SK-N-SH (cell line): ENCODE measurements at regions not wholly inside any gene's neighbourhood (a gene's known extent, or its start where the extent isn't known, plus 50 kb on each side); places are given as distances from the start of the nearest gene placed in this dataset.

Source experiments
- CTCF ChIA-PET: fragments of 300-600, 350-600 bp; formaldehyde crosslinking; extraction: SDS; loops from one replicate; lab custom pipeline; 2021; lab: Yijun Ruan, JAX
- POLR2A ChIA-PET: fragments of 350-600 bp; sonication (Branson Sonifier 250); formaldehyde crosslinking; extraction: SDS; loops from one replicate; lab custom pipeline; 2020; ENCODE audit warnings: antibody characterized with exemption, inconsistent platforms; lab: Yijun Ruan, JAX
- DNase-seq: peaks from one replicate; pipeline ENCODE4 v3.0.0; 2012
- H2AFZ ChIP-seq: fragments of 200-600 bp; sonication (generic); 2 replicates; pipeline ENCODE4 v1.8.1; 2016; ENCODE audit warnings: antibody characterized with exemption, mild to moderate bottlenecking, low read depth
- H3F3A ChIP-seq: fragments of 200-600 bp; sonication (generic); replicated peaks from 2 replicates; pipeline ENCODE3; 2016; ENCODE audit warnings: antibody characterized with exemption, mild to moderate bottlenecking; ENCODE audit not compliant: insufficient read depth
- H3K27ac ChIP-seq, 2 experiments: fragments of 200-500 bp in 1 of 2; fragments of 200-600 bp in 1 of 2; sonication (Bioruptor generic) in 1 of 2; sonication (generic), shearing (Covaris generic) in 1 of 2; 2 replicates each; pipeline versions ENCODE4 v1.5.1 to v1.6.1; 2014 to 2016; ENCODE audit warnings: low read depth in 2 of 2, inconsistent platforms in 1 of 2, low read length in 1 of 2, mild to moderate bottlenecking in 1 of 2, mixed read lengths in 1 of 2
- H3K27me3 ChIP-seq: fragments of 200-600 bp; sonication (generic), shearing (Covaris generic); 2 replicates; pipeline ENCODE4 v1.6.1; 2016; ENCODE audit warnings: mixed run types; ENCODE audit not compliant: insufficient read depth
- H3K36me3 ChIP-seq, 2 experiments: fragments of 200-500 bp in 1 of 2; fragments of 200-600 bp in 1 of 2; sonication (Bioruptor generic) in 1 of 2; sonication (generic) in 1 of 2; replicated peaks in 1 of 2; 2 replicates each; pipeline versions ENCODE3 to v1.5.1; 2014 to 2016; ENCODE audit warnings: low read length in 1 of 2, mild to moderate bottlenecking in 1 of 2; ENCODE audit not compliant: insufficient read depth in 2 of 2, control insufficient read depth in 1 of 2
- H3K4me1 ChIP-seq, 2 experiments: fragments of 200-500 bp in 1 of 2; fragments of 200-600 bp in 1 of 2; sonication (Bioruptor generic) in 1 of 2; sonication (generic), shearing (Covaris generic) in 1 of 2; 2 replicates each; pipeline versions ENCODE4 v1.5.1 to v1.6.1; 2014 to 2016; ENCODE audit warnings: low read depth in 1 of 2, low read length in 1 of 2, mixed run types in 1 of 2; ENCODE audit not compliant: insufficient read depth in 2 of 2, control insufficient read depth in 1 of 2
- H3K4me2 ChIP-seq: fragments of 200-600 bp; sonication (generic), shearing (Covaris generic); 2 replicates; pipeline ENCODE4 v1.6.1; 2017; ENCODE audit warnings: mixed run types
- H3K4me3 ChIP-seq, 2 experiments: fragments of 200-500 bp in 1 of 2; fragments of 200-600 bp in 1 of 2; sonication (Bioruptor generic) in 1 of 2; sonication (generic), shearing (Covaris generic) in 1 of 2; 2 replicates each; pipeline versions ENCODE4 v1.5.1 to v1.8.1; 2014 to 2016; ENCODE audit warnings: low read depth in 2 of 2, inconsistent platforms in 1 of 2, low read length in 1 of 2, mild to moderate bottlenecking in 1 of 2, mixed read lengths in 1 of 2, moderate library complexity in 1 of 2
- H3K79me2 ChIP-seq: fragments of 200-600 bp; sonication (generic); 2 replicates; pipeline ENCODE4 v1.8.1; 2017; ENCODE audit warnings: mild to moderate bottlenecking; ENCODE audit not compliant: insufficient read depth
- H3K9ac ChIP-seq: fragments of 200-600 bp; sonication (generic); 2 replicates; pipeline ENCODE4 v1.6.1; 2017; ENCODE audit warnings: mixed run types
- H3K9me2 ChIP-seq: fragments of 200-600 bp; sonication (generic); 2 replicates; pipeline ENCODE4 v1.6.1; 2017; ENCODE audit warnings: mixed run types
- H3K9me3 ChIP-seq: fragments of 200-600 bp; sonication (generic); 2 replicates; pipeline ENCODE4 v1.6.1; 2017; ENCODE audit warnings: mixed run types, mild to moderate bottlenecking, moderate library complexity
- H4K20me1 ChIP-seq: fragments of 200-600 bp; sonication (generic); 2 replicates; pipeline ENCODE4 v1.6.1; 2017; ENCODE audit warnings: mild to moderate bottlenecking, mixed run types; ENCODE audit not compliant: insufficient read depth
- CHD2 ChIP-seq: fragments of 150-350 bp; IDR thresholded peaks from 2 replicates; pipeline ENCODE4 v1.6.1; 2018; ENCODE audit warnings: low read length; ENCODE audit not compliant: partially characterized antibody
- ELF1 ChIP-seq: IDR thresholded peaks from 2 replicates; pipeline ENCODE4 v1.4.0; 2012
- FOXM1 ChIP-seq: IDR thresholded peaks from 2 replicates; pipeline ENCODE4 v1.4.0; 2012; ENCODE audit warnings: low read depth, mild to moderate bottlenecking
- IRF3 ChIP-seq: fragments of 150-350 bp; IDR thresholded peaks from 2 replicates; pipeline ENCODE4 v1.6.1; 2016; ENCODE audit warnings: mild to moderate bottlenecking, low read depth, low read length
- MXI1 ChIP-seq: IDR thresholded peaks from 2 replicates; pipeline ENCODE4 v1.6.1; 2012; ENCODE audit warnings: mild to moderate bottlenecking, low read depth, low read length, improper control_type of control experiment
- PBX3 ChIP-seq: IDR thresholded peaks from 2 replicates; pipeline ENCODE4; 2012
- RFX5 ChIP-seq: IDR thresholded peaks from 2 replicates; pipeline ENCODE4 v1.6.1; 2012; ENCODE audit warnings: mild to moderate bottlenecking, improper control_type of control experiment, low read length
- RXRA ChIP-seq: IDR thresholded peaks from 2 replicates; pipeline ENCODE4 v1.4.0; 2012; ENCODE audit warnings: low read depth, mild to moderate bottlenecking, borderline replicate concordance
- TAF1 ChIP-seq: IDR thresholded peaks from 2 replicates; pipeline ENCODE4 v1.6.1; 2012; ENCODE audit warnings: low read depth, mild to moderate bottlenecking, low read length, moderate library complexity, borderline replicate concordance
- WGBS: methylation state at CpG from one replicate; pipeline ENCODE4 v1.1.6; 2017; ENCODE audit warnings: low lambda C conversion rate; 5-methylcytosine and 5-hydroxymethylcytosine counted together
- TF ChIP-seq, protein P1 (sequence below): fragments of 150-350 bp; IDR thresholded peaks from 2 replicates; pipeline ENCODE4 v1.6.1; 2017; ENCODE audit warnings: antibody characterized with exemption, low read length, low read depth, borderline replicate concordance

- POLR2A ChIA-PET, result no interaction called here
- H3K79me2 ChIP-seq, result no peaks in the 10 kb centered on the region
- no peaks in the 10 kb centered on the region for H4K20me1 ChIP-seq
- no peaks in the 10 kb centered on the region; a peak in 1 of 4 replicates for H3K4me1 ChIP-seq
- H3K27me3 ChIP-seq, result no peaks in the 10 kb centered on the region; the same call in 1 of the 2 replicates
- H3K9me2 ChIP-seq, result no peaks in the 10 kb centered on the region
- H2AFZ ChIP-seq, result no peak overlapping the region
- no peak overlapping the region for H3K9ac ChIP-seq
- H3K9me3 ChIP-seq, result no peaks in the 10 kb centered on the region
- TF ChIP-seq RXRA, result no peak
- TF ChIP-seq, protein P1, sequence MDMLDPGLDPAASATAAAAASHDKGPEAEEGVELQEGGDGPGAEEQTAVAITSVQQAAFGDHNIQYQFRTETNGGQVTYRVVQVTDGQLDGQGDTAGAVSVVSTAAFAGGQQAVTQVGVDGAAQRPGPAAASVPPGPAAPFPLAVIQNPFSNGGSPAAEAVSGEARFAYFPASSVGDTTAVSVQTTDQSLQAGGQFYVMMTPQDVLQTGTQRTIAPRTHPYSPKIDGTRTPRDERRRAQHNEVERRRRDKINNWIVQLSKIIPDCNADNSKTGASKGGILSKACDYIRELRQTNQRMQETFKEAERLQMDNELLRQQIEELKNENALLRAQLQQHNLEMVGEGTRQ, result no peak
- TF ChIP-seq IRF3, result no peak
- TF ChIP-seq MXI1, result no peak
- TF ChIP-seq FOXM1, result no peak
- no peak for TF ChIP-seq RFX5
- TF ChIP-seq, all 33 proteins: peak for 0
- CTCF ChIA-PET, result no interaction called here
- Histone ChIP-seq H3K27ac (no peak overlapping the region), H3K4me2 (no peak overlapping the region), H3K36me3 (no peaks in the 10 kb centered on the region), H3F3A (no peaks in the 10 kb centered on the region), H3K4me3 (no peak overlapping the region)
- no peak for DNase-seq
- WGBS, result 59% methylated on average over 3 of the region's 3 CpGs
These were observed 166.9 kb upstream of the KLF3 start for GRCh38 chr4:38497121-38497520.

- POLR2A ChIA-PET, result no interaction called here
These were observed 164.9 kb upstream of the KLF3 start for GRCh38 chr4:38499101-38499500.

More at GRCh38 chr4:38499101-38499500, 164.9 kb upstream of the KLF3 start:
- H3K79me2 ChIP-seq, result no peaks in the 10 kb centered on the region
- CTCF ChIA-PET, result no interaction called here
- 31% methylated on average over 1 of the region's 1 CpG for WGBS
- H3K27me3 ChIP-seq, result no peaks in the 10 kb centered on the region; the same call in 1 of the 2 replicates
- H3F3A ChIP-seq, result no peaks in the 10 kb centered on the region
- H3K4me3 ChIP-seq, result no peak overlapping the region
- TF ChIP-seq MXI1 (no peak), CHD2 (no peak), ELF1 (no peak), TAF1 (no peak), RFX5 (no peak), PBX3 (no peak)
- no peak overlapping the region for H3K4me2 ChIP-seq
- H3K27ac ChIP-seq, result no peak overlapping the region
- H3K9ac ChIP-seq, result no peak overlapping the region
- H2AFZ ChIP-seq, result no peak overlapping the region
- no peaks in the 10 kb centered on the region for H3K9me3 ChIP-seq
- H4K20me1 ChIP-seq, result no peaks in the 10 kb centered on the region
- H3K36me3 ChIP-seq, result no peaks in the 10 kb centered on the region
- H3K9me2 ChIP-seq, result no peaks in the 10 kb centered on the region
- H3K4me1 ChIP-seq, result no peaks in the 10 kb centered on the region; a peak in 1 of 4 replicates
- no peak for DNase-seq
